GM19463 (cell line): ENCODE measurements at regions not wholly inside any gene's neighbourhood (a gene's known extent, or its start where the extent isn't known, plus 50 kb on each side); places are given as distances from the start of the nearest gene placed in this dataset.
"Not testable (repeated sequence)": the region's sequence is repeated elsewhere in the genome, so short reads cannot be mapped to it uniquely, and the experiment has no call there.

Source experiments
- ATAC-seq: cut with Tn5 transposase; IDR thresholded peaks from one replicate; pipeline ENCODE4 v1.9.1; 2021; ENCODE audit warnings: mild to moderate bottlenecking, moderate library complexity; ENCODE audit not compliant: unreplicated experiment

DNA sequence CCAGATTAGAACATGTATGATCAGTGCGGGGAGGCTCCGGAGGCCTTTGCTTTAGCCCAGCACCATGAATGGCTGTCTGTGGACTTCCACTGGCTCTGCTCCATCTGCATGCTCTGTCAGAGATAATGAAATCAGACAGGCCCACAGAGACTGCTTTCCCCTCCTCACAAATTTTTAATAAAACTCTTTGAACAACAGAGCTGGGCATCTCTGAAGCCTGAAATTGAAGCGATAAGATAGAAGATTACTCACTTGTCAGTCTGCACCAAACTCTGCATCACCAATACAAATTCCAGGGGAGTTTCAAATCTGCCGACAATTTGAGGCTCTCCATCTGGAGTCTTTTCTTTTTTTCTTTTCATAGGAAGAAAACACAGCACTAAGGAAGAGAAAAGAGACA, 110.0 kb downstream of the DYRK2 start:
- peak; percentile 9 for ATAC-seq

DNA sequence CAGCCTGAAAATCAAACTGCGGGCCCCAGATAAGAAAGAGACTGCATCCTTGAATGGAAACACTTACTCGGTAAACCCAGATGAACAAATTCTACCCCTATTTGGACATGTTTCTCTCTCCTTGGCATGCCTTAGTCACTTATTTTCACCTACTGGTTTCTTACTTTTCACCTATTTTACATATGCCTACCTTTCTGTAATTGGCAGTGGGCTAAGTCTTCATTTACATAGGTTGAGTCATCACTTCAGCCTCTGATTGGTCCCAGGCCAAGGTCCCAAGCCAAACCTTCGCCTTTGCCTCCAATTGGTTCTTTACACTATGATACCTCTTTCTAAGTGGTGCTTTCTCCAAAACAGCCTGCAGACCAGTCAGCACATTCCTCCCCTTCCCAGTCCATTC, 111.3 kb downstream of the DYRK2 start:
- no peak for ATAC-seq

DNA sequence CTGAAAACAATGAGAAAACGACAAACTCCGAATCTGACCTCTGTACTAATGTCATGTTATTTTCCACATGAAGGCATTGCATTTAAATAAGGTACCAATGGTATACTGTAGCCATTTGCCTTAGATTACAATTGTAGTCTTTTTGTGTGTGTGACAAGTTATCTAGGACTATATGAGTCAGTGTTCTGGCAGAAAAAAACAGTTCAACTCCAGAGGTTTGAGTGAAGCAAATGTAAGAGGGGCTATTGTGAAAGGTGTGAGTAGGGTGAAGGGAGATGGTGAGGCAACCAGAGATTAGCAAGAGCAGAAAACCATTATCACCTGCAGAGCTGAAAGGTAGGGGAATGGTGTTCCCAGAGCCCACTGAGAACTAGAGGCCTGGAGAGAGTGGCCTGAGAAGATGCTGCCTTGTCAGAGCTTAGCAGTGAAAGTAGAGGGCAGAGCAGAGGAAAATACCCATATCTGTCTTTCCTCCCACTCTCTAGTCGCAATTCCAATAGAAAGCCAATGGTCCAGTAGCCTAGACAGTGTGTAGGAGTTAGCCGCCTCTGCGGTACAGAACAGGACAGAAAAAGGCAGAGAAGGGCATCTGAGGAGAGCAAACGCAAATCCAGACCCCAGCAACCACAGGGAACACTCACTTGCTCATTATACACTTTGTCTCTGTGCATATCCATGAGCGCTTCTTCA, 112.2 kb downstream of the DYRK2 start:
- ATAC-seq, result no peak

DNA sequence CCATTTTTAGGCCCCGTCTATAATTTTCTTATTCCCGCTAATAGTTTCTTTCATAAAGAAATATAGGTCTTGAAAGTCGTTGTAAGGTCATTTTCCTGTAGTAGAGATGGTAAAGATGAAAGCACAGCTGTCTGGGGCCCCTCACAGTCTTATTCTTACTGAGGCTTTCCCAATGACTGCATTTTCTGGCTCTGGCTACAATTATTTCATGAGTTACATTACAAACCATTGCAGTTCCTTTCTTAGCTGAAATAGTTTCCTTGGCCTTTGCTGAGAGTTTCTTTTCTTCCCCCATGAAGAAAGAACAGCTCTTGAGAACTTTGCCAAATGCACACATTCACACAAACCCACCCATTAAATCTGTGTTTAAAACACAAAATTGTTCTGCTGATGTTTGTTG, 113.0 kb downstream of the DYRK2 start:
- ATAC-seq, result no peak

DNA sequence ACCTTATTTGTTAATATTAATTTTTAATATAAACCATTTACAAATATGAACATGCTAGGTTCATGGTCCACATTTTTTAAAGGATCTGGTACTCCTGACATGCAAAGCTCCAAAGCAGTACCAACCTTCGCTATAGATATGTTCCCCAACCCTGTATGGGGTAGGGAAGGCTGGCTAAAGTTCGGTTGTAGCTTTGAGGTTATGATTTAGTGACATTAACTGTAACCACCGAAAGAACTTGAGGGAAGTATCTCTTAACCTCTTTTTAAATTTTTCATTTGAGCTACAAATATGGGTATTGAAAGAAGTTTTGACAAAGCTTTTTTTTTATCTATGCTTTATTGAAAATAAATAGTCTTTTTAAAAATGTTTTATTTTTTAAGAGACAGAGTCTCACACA, 115.5 kb downstream of the DYRK2 start:
- no peak for ATAC-seq

DNA sequence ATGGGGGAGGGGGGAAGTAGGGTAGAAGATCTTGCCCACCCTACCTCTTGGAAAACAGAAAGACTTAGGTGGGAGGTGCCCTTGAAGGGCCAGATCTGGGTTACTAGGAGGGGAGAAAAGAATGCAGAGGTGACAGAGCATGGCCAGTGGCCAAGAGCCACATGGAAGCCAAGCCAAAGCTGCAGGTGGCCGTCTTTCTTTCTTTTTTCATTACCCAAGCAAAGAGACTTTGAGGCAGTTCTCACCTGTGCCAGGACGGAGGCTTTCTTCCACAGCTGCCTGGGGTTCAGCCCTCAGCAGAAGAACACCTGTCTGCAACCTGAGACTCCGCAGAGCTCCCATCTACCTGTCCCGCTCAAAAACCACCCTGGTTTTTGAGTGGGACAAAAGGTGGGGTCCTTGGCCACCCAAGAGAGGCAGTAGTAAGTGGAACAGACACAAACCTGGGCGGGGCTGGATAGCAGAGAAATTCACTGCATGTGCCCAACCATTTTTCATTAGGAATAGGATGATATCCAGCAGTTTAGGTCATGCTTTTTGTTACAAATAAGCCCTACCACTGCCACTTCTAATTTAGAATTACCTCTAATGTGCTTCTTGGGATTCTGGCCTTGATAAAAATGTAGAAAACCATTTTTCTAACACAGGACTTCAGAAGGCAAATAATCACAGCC, 116.5 kb downstream of the DYRK2 start:
- no peak for ATAC-seq

DNA sequence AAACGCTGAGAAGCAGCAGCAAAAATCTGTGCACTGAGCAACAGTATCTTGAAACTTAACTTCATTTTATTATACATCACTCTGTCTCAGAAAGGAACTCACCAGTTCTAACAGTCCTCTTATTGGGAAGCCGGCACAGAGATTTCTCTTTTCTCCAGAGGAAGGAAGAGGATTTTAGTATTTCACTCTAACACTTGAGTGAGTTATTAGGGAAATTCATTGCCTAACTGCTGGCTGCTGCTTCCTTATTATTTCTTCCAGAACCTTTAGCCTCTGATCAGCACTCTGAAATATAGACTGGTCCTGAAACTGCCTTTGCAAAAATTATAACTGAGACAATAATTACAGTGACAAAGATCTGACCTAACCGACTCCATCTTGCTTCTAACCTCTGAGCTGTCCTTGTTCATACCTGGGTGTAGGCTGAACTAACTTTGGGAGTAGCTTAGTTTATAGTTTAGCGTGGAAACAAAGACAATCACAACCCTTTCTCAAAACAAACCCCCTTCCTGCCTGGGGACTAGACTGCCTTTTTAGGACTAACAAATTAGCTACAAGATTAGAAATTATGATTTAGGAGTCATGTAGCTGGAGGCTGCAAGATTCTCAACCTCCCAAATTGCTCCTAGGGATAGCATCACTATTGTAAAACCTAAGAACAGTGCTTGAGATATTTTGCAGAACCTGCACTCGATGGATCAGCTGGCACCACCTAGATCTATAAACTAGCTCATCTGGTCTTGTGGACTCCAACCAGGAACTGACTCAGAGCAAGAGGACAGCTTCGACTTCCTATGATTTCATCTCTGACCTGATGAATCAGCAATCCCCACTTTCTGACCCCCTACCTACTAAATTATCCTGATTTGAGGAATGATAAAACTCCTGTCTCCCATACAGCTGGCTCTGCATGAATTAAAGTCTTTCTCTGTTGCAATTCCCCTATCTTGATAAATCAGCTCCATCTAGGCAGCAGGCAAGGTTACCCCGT, 117.5 kb downstream of the DYRK2 start:
- ATAC-seq, result no peak

DNA sequence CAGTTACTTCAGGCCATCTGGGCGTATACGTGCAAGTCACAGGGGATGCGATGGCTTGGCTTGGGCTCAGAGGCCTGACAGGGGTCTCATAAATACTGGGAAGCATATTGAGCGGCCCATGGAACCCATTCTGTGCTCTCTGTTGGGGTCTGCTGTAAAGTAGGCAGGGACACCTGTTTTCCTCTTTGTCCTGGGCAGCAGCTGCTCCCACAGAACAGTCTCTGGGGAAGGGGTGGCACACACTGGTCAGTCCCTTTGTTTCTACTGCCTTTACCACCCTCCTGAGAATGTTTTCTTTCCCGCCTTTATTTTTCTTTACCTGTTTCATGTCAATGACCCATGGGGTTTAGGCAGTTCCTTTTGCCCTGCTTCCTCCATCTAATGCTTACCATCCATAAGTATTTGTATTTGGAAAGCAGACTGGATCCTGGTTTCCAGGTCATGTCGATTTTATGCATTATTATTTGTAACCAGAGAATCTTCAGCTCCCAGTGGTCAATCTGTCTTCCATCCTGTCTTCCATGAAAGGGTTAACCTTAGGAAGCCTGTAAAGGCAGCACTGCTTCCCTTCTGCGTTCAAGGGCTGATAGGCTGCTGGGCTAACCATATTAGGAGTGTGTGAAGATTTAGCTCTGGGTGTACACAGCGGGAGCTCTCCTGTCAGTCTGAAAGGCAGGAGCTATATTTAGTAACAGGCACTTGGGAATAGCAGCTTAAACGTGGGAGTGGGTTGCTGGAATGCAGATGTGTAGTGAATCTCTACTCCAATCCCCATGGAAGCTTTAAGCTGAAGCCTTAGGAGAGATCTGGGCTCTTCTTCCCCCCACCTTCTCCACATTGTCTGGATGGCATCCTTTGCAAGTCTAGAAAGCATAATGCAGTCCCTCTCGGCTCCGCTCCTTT, 124.0 kb downstream of the DYRK2 start:
- no peak for ATAC-seq

DNA sequence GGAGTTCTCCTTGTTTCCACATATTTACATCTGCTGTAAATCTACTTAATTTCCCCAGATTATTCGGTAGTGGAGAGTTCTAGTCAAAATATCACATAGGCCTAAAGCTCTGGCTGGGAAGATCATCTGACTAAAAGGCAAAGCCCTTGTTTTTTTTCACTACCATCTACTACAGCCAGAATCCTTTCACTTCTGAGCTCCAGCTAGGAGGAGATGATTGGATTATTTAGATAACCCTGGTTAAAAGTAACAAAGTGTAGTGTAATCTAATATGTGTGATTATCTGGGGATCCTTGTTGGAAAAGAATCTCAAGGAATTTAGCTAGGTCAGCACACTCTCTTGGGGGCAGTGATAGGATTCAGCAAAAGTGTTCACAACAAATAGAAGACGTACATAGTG, 125.4 kb downstream of the DYRK2 start:
- no peak for ATAC-seq

DNA sequence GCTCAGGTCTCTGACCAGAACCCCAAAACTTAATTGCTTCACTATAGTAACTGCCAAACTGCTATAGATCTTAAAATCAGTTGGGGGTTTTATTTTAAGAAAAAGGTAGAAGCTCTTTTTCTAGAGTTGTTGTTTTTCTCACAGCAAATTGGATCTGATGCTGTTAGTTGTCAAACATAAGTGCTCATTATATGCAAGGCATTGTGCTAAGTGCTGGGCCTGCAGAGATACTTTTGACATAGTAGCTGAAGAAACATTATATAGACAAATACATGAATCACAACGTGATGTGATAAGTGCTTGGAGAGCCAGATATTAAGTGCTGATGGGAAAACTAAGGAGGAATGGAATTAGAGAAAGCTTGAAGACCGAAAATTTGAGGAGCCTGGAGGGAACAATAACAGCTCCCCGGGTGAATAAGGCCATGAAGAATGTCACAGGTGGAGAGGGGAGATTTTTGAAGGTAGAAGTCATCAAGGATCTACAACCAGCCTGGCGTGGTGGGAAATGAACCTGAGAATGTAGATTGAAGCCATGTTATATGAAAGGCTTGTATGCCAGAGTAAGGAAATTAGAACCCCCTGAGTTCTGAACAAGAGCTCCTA, 126.5 kb downstream of the DYRK2 start:
- ATAC-seq, result no peak

DNA sequence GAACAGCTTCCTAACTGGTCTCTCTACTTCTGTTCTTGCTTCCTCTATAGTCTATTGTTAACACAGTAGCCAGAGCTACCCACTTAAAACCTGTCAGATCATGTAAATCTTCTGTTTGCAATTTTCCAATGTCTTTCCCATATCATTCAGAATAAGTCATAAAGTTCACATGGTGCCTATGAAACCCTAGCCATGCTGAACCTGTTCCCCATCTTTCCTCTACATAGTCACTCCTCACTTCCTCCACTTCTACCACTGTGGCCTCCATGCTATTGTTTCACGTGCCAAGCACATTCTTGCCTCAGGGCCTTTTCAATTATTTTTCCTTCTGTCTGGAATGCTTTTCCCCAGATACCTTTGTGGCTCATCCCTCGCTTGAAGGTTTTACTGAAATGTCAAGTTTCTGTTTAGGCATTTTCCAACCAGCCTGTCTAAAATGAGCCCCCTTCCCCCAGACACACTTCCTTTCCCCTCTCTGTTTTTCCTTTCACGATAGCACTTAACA, 132.1 kb downstream of the DYRK2 start:
- ATAC-seq, result no peak

DNA sequence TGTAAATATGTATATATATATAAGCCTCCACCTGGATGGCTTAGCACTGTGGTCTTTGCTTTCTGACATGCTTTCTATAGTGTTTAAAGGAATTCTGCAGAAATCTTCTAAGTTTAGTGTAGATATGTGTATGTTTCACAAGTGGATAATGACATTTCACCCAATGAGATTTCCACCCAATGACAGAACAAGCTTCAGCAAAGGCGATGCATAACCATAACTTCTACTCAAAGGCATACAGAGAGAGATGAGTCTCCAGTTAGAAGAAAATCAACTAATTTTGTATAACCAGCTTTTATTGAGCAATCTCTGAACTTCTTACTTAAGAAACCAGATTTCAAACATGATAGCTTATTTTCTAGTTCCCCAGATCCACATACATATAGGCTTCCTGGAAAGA, 134.0 kb downstream of the DYRK2 start:
- no peak for ATAC-seq

DNA sequence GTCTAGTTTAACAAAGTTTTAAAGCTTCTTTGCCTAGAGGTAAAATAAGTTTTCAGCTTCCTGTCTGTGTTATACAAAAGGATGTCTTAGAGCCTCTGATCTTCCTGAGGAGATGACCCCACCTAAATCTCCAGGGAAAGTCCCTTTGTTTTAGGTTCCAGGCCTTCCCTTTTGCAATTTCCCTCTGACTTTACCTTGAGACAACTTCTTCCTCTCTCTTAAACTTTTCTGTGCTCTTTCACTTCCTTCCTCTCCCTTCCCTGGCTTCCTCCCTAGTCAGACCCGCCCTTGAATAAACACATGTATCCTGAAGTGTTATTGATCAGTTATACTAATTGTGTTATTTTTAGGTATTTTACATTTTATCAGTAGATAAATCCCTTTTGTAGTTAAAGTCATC, 134.8 kb downstream of the DYRK2 start:
- no peak for ATAC-seq

DNA sequence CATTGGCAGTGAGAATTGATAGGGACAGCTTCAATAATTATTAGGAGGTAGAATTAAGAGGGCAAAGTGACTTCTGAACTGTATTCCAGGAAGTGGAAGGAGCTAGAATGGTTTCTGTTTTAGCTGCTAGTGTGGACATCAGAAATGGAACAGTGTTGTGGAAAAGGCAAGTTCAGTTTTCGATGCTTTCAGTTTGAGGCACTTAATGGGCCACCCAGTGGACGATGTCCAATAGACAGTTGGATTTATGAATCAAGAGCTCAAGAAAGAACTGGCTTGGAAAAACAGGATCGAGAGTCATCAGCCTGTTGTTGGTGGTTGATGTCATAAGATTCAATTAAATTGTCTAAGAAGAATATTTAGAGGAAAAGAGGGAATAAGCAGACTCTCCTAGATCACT, 136.3 kb downstream of the DYRK2 start:
- ATAC-seq, result no peak

DNA sequence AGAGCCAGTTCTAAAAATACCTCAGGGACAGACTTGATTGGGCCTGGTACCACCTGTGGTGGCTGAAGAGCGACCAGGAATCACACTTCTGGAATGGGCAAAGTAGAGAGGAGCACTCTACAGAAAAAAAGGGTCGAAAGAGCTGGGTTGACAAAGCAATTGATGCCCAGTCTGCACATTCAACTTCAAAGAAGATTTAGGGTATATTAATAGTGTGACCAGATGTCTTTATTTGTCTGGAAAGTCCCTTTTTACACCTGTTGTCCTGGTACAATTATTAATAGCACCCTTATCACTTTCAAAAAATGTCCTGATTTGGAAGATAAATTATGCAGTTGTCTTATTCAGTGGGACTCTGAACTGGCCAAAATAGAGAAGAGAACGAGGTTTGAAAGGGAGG, 137.5 kb downstream of the DYRK2 start:
- ATAC-seq, result no peak

DNA sequence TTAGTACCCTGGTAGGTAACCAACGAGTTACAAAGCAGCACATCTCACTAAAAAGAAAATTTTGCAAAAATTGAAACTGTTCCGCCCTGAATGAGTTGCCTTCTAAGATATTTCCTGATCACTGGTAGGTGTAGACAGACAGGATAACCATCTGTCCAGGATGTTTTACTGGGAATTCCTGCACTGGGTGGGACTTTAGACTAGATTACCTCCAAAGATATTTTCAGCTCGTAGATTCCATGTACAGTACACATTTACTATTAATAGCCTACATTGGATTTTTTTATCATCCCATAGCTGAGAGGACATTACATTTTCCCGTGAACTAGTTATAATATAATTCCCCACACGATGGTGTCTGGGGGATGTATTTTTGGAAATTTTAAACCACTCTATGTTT, 139.6 kb downstream of the DYRK2 start:
- no peak for ATAC-seq

DNA sequence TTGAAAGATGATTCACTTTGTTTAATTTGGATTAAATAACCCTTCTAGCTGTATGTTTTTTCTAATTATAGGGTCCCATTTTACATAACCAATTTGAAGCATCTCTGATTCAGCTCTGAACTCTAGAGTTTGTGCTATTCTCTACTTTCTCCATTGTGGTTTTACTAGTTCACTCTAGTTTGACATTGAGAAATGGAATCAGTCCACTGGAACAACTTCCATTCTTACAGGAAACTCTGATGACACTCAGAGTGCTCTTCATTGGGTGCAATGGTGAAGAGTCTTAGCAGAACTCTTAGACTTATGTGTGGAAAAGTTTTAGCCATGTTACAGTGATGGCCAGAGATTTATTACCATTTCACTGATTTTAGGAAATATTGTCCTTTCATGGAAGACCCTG, 140.7 kb downstream of the DYRK2 start:
- no peak for ATAC-seq

DNA sequence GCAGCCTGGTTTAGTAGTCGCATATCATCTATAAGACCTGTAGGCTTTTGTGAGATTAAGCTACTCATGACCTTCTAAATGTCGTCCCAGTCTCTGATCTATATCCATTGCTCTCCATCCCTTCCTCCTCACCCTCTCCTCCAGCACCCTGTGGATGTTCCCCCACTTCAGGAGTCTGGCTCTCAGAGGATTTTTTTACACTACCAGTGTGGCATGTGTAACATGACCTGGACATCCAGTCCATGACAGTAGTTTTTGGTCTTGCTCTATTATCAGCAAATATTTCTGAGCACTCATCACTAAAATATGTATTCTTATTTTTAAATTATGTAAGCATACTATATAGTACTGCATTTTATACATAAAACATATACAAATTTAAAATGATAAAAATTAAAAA, 142.1 kb downstream of the DYRK2 start:
- ATAC-seq, result no peak

DNA sequence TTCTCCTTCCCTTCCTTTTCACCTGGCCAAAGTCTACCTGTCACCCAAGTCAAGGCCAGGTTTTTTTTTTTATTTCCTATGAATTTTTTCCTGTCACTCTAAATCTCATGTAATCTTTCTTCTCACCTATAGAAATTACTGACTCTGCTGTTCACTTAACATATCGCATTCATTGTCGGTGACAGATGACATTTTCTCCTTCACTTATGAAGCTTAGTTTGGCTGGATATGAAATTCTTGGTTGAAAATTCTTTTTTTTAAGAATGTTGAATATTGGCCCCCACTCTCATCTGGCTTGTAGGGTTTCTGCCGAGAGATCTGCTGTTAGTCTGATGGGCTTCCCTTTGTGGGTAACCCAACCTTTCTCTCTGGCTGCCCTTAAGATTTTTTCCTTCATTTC, 142.8 kb downstream of the DYRK2 start:
- ATAC-seq, result not testable (repeated sequence)

DNA sequence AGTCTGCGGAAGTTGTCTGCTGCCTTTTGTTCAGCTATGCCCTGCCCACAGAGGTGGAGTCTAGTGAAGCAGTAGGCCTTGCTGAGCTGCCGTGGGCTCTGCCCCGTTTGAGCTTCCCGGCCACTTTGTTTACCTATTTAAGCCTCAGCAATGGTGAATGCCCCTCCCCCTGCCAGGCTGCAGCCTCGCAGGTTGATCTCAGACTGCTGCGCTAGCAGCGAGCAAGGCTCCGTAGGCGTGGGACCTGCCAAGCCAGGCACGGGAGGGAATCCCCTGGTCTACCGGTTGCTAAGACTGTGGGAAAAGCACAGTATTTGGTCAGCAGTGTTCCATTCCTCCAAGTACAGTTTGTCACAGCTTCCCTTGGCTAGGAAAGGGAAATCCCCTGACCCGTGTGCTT, 143.6 kb downstream of the DYRK2 start:
- ATAC-seq, result no peak
